Activated T-helper 1 cell treated with anti-CD3 and anti-CD28 coated beads, Interleukin-12 subunit alpha, Interleukin-12 subunit beta, Interleukin-2, Interleukin-4 antibody, amounts not matched to agents 30 ng/mL and 10 ng/mL and 1 ng/mL, durations not matched to agents 14 hours and 24 hours and 36 hours (primary cell): ENCODE measurements at regions not wholly inside any gene's neighbourhood (a gene's known extent, or its start where the extent isn't known, plus 50 kb on each side); places are given as distances from the start of the nearest gene placed in this dataset.

Source experiments
- DNase-seq: peaks from one replicate; pipeline ENCODE4 v3.0.0; 2021; ENCODE audit warnings: low spot score
- H3K27ac Mint-ChIP-seq: one replicate; pipeline ENCODE4 v1.8.0; 2021; ENCODE audit warnings: mild to moderate bottlenecking, mixed read lengths
- H3K27me3 Mint-ChIP-seq: one replicate; pipeline ENCODE4 v1.8.0; 2022; ENCODE audit warnings: mild to moderate bottlenecking, moderate library complexity, mixed read lengths; ENCODE audit not compliant: insufficient read depth
- H3K36me3 Mint-ChIP-seq: one replicate; pipeline ENCODE4 v1.8.0; 2021; ENCODE audit warnings: low read depth, mixed read lengths
- H3K4me1 Mint-ChIP-seq: one replicate; pipeline ENCODE4 v1.8.0; 2021; ENCODE audit warnings: low read depth, mixed read lengths
- H3K4me3 Mint-ChIP-seq: one replicate; pipeline ENCODE4 v1.8.0; 2021; ENCODE audit warnings: mild to moderate bottlenecking, moderate library complexity, mixed read lengths
- H3K9me3 Mint-ChIP-seq: one replicate; pipeline ENCODE4 v1.8.0; 2021; ENCODE audit warnings: mixed read lengths
- intact Hi-C: fragments of 100-400 bp; cut with micrococcal nuclease; formaldehyde crosslinking; loops from one replicate; pipeline ENCODE4 v1.15.1; 2024

GRCh38 chr21:19731251-19731650 is 1267.0 kb upstream of the NCAM2 start:
- intact Hi-C loops = no loop called here
- H3K27me3 Mint-ChIP-seq = no peaks in the 10 kb centered on the region
- H3K4me3 Mint-ChIP-seq = no peak overlapping the region
- no peak for DNase-seq
- no peaks in the 10 kb centered on the region for H3K4me1 Mint-ChIP-seq
- H3K9me3 Mint-ChIP-seq = peaks cover 20% of the 10 kb centered on the region
- H3K36me3 Mint-ChIP-seq = no peaks in the 10 kb centered on the region
- H3K27ac Mint-ChIP-seq = no peak overlapping the region

DNA sequence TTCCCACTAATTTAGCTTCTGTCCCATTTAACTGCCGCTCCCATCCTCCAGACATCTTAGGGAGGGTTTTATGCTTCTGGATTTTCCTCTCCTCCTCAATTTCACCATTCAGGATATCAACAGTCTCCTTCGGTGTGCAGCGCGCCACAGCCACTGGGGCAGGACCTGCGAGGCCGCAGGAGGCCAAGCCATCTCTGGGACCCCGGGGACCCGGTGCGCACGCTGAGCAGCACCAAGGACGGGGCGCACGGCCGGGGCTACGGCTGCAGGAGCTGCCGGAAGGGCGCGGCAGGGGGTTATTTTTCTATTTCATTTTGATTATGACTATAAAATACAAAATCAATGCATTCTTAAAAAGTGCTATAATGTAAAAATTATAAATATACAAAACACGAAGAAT is 1238.4 kb upstream of the NCAM2 start:
- Mint-ChIP-seq H3K4me3 (no peak overlapping the region), H3K9me3 (peaks cover 27% of the 10 kb centered on the region), H3K27ac (no peak overlapping the region), H3K36me3 (no peaks in the 10 kb centered on the region), H3K27me3 (no peaks in the 10 kb centered on the region), H3K4me1 (no peaks in the 10 kb centered on the region)
- intact Hi-C loops = no loop called here
- DNase-seq = no peak

DNA sequence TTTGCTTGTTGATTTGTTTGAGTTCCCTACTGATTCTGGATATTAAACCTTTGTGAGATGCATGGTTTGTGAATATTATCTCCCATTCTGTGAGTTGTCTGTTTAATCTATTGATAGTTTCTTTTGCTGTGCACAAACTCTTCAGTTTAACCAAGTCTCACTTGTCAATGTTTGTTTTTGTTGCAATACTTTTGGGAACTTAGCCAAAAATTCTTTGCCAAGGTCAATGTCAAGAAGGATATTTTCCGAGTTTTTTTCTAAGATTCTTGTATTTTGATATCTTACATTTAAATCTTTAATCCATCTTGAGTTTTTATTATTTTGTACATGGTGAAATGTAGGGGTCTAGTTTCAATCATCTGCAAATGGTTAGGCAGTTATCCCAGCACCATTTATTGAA is 1230.7 kb upstream of the NCAM2 start:
- intact Hi-C loops = no loop called here
- H3K36me3 Mint-ChIP-seq = no peaks in the 10 kb centered on the region
- no peak for DNase-seq
- peaks cover 26% of the 10 kb centered on the region for H3K9me3 Mint-ChIP-seq
- no peak overlapping the region for H3K27ac Mint-ChIP-seq
- no peaks in the 10 kb centered on the region for H3K4me1 Mint-ChIP-seq
- H3K4me3 Mint-ChIP-seq = no peak overlapping the region
- no peaks in the 10 kb centered on the region for H3K27me3 Mint-ChIP-seq

GRCh38 chr21:19771881-19772280 is 1226.3 kb upstream of the NCAM2 start:
- DNase-seq = no peak
- Mint-ChIP-seq H3K4me1 (no peaks in the 10 kb centered on the region), H3K4me3 (no peak overlapping the region), H3K9me3 (peaks cover 20% of the 10 kb centered on the region), H3K27ac (no peak overlapping the region), H3K27me3 (no peaks in the 10 kb centered on the region), H3K36me3 (no peaks in the 10 kb centered on the region)
- intact Hi-C loops = no loop called here

DNA sequence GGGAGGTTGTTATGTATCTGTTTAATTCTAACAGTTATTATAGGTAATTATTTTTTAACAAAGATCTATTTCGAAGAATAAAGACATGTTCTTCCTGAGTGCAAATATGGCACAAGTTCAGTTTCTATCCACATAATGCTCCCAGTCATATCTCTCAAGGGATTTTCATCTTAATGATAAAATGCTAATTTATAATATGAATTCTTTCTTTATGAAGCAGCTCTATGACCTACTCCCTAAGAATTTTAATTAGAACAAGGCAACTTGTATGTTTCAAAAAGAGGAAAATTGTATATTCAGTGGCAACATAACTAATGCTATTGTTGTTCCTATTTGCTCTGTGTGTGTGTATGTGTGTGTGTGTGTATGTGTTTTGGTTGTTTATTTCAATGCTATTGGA is 1222.1 kb upstream of the NCAM2 start:
- Mint-ChIP-seq H3K36me3 (no peaks in the 10 kb centered on the region), H3K4me3 (no peak overlapping the region), H3K9me3 (peaks cover 19% of the 10 kb centered on the region), H3K4me1 (no peaks in the 10 kb centered on the region), H3K27me3 (no peaks in the 10 kb centered on the region), H3K27ac (no peak overlapping the region)
- no peak for DNase-seq
- intact Hi-C loops = no loop called here

DNA sequence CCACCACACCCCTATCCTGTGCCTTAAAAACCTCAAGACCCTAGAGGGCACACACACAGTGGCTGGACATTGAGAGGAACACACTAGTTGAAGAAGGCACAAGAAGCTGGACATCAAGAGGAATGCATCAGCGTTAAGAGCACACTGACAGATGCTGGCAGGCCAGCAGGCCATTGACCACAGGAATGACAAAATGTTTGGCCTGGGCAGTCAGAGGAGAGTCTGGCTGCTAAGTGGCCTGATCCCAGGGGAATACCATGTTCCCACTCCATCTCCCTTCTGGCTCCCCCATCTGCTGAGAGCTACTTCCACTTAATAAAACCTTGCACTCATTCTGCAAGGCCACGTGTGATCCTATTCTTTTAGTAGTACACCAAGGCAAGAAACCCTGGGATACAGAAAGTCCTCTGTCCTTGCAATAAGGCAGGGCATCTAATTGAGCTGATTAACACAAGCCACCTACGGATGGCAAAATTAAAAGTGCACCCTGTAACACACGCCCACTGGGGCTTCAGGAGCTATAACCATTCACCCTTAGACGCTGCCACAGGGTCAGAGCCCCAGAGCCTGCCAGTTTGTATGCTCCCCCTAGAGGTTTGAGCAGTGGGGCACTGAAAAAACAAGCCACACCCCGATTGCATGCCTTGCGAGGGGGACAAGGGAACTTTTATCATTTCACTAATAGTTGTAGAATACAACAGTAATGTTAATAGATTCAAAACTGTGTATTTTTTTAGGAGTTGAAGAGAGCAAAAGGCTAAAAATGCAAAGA is 1216.1 kb upstream of the NCAM2 start:
- H3K4me1 Mint-ChIP-seq = no peaks in the 10 kb centered on the region
- peaks cover 30% of the 10 kb centered on the region for H3K9me3 Mint-ChIP-seq
- intact Hi-C loops = no loop called here
- no peak overlapping the region for H3K27ac Mint-ChIP-seq
- no peaks in the 10 kb centered on the region for H3K36me3 Mint-ChIP-seq
- no peak overlapping the region for H3K4me3 Mint-ChIP-seq
- DNase-seq = no peak
- H3K27me3 Mint-ChIP-seq = no peaks in the 10 kb centered on the region

GRCh38 chr21:19785941-19786340 is 1212.3 kb upstream of the NCAM2 start:
- Mint-ChIP-seq H3K27ac (no peak overlapping the region), H3K4me1 (no peaks in the 10 kb centered on the region), H3K27me3 (no peaks in the 10 kb centered on the region), H3K9me3 (peaks cover 27% of the 10 kb centered on the region), H3K36me3 (no peaks in the 10 kb centered on the region), H3K4me3 (no peak overlapping the region)
- intact Hi-C loops = no loop called here
- no peak for DNase-seq

GRCh38 chr21:19792004-19792403 is 1206.2 kb upstream of the NCAM2 start:
- H3K27me3 Mint-ChIP-seq = no peaks in the 10 kb centered on the region
- DNase-seq = no peak
- no peaks in the 10 kb centered on the region for H3K4me1 Mint-ChIP-seq
- no peak overlapping the region for H3K4me3 Mint-ChIP-seq
- H3K27ac Mint-ChIP-seq = no peak overlapping the region
- peaks cover 21% of the 10 kb centered on the region for H3K9me3 Mint-ChIP-seq
- intact Hi-C loops = no loop called here
- H3K36me3 Mint-ChIP-seq = no peaks in the 10 kb centered on the region

- DNase-seq = no peak
- no peaks in the 10 kb centered on the region for H3K36me3 Mint-ChIP-seq
- H3K9me3 Mint-ChIP-seq = peaks cover 17% of the 10 kb centered on the region
- no peaks in the 10 kb centered on the region for H3K4me1 Mint-ChIP-seq
- no peaks in the 10 kb centered on the region for H3K27me3 Mint-ChIP-seq
- H3K4me3 Mint-ChIP-seq = no peak overlapping the region
- intact Hi-C loops = no loop called here
- H3K27ac Mint-ChIP-seq = no peak overlapping the region
These were observed 1191.0 kb upstream of the NCAM2 start for GRCh38 chr21:19807201-19807600.

- DNase-seq = no peak
- H3K9me3 Mint-ChIP-seq = peaks cover 27% of the 10 kb centered on the region
- no peaks in the 10 kb centered on the region for H3K36me3 Mint-ChIP-seq
- intact Hi-C loops = no loop called here
- H3K27me3 Mint-ChIP-seq = no peaks in the 10 kb centered on the region
- no peaks in the 10 kb centered on the region for H3K4me1 Mint-ChIP-seq
- H3K4me3 Mint-ChIP-seq = no peak overlapping the region
- H3K27ac Mint-ChIP-seq = no peak overlapping the region
These were observed 1187.4 kb upstream of the NCAM2 start for GRCh38 chr21:19810779-19811178.

DNA sequence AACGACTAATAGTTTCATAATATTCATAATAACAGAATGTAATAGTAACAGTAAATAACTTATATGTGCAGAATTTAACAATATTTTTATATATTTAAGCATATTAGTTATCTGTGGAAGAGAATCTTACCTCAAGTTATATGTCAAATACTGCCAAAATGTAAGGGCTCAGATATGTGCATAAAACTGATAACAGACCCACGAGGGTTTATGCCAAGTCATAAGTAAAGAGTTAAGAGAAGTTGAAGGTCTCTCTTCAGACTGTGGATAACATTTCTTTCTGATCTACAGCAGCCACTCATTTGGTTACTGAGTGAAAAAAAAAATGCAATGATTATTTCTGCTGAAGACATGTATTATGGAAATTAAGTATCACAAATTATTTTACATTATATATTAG is 1167.8 kb upstream of the NCAM2 start:
- Mint-ChIP-seq H3K27ac (no peak overlapping the region), H3K4me3 (no peak overlapping the region), H3K36me3 (no peaks in the 10 kb centered on the region), H3K4me1 (no peaks in the 10 kb centered on the region), H3K9me3 (peaks cover 28% of the 10 kb centered on the region), H3K27me3 (no peaks in the 10 kb centered on the region)
- intact Hi-C loops = no loop called here
- DNase-seq = no peak

- DNase-seq = no peak
- intact Hi-C loops = no loop called here
- Mint-ChIP-seq H3K9me3 (peaks cover 21% of the 10 kb centered on the region), H3K4me1 (no peaks in the 10 kb centered on the region), H3K27ac (no peak overlapping the region), H3K4me3 (no peak overlapping the region), H3K27me3 (no peaks in the 10 kb centered on the region), H3K36me3 (no peaks in the 10 kb centered on the region)
These were observed 1165.7 kb upstream of the NCAM2 start for GRCh38 chr21:19832551-19832950.

DNA sequence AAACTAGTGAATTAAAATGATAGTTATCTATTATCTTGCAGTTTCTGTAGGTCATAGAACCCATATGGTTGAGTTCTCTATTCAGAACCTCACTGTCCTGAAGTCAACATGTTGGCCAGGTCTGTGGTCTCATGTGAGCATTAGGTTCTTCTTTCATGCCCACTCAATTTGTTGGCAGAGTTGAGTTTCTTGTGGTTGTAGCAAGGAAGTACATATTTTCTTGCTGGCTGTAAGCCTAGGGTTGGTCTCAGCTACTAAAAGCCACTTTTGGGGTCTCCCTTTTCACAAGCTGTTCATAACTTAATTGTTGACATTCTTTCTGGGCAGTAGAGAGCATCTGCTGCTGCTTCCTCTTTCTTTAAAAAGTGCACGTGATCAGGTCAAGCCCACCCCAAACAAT is 1165.1 kb upstream of the NCAM2 start:
- no peak for DNase-seq
- Mint-ChIP-seq H3K27ac (no peak overlapping the region), H3K4me1 (no peaks in the 10 kb centered on the region), H3K9me3 (peaks cover 23% of the 10 kb centered on the region), H3K36me3 (no peaks in the 10 kb centered on the region), H3K4me3 (no peak overlapping the region), H3K27me3 (no peaks in the 10 kb centered on the region)
- intact Hi-C loops = no loop called here

DNA sequence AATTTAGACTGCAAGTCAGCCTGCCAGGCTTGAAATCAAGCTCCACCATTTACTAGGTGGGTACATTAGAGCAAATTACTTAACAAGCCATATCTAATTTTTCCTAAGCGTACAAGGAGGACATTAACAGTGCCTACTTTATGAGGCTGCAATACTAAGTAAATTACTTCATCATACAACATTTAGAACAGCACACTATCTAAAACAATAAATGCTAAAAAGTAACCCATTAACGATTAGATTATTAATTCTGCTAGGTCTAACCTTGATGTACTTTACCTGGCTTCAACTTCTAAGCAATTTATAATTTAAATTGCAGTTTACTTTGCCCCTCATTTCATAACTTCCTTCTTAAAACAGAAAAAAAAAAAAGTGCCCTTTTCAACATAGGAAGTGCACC is 1155.6 kb upstream of the NCAM2 start:
- intact Hi-C loops = no loop called here
- H3K36me3 Mint-ChIP-seq = no peaks in the 10 kb centered on the region
- H3K27ac Mint-ChIP-seq = no peak overlapping the region
- H3K9me3 Mint-ChIP-seq = peaks cover 22% of the 10 kb centered on the region
- no peak overlapping the region for H3K4me3 Mint-ChIP-seq
- no peak for DNase-seq
- no peaks in the 10 kb centered on the region for H3K4me1 Mint-ChIP-seq
- H3K27me3 Mint-ChIP-seq = no peaks in the 10 kb centered on the region
